HEK293 (cell line): ENCODE measurements at regions not wholly inside any gene's neighbourhood (a gene's known extent, or its start where the extent isn't known, plus 50 kb on each side); places are given as distances from the start of the nearest gene placed in this dataset.

Experiments used
- CTCF ChIA-PET: fragments of 350-600 bp; formaldehyde crosslinking; extraction: SDS; loops from one replicate; lab custom pipeline; 2021; ENCODE audit warnings: antibody characterized with exemption; lab: Yijun Ruan, JAX
- POLR2A ChIA-PET: fragments of 300-600 bp; formaldehyde crosslinking; extraction: SDS; loops from one replicate; lab custom pipeline; 2020; ENCODE audit warnings: antibody characterized with exemption, inconsistent platforms; lab: Yijun Ruan, JAX
- H3K27ac ChIP-seq: fragments of 200-500 bp; sonication (Bioruptor generic); 2 replicates; pipeline ENCODE4 v1.5.1; 2014; ENCODE audit warnings: low read depth, low read length, control low read depth, inconsistent platforms; ENCODE audit errors: extremely low read depth
- H3K36me3 ChIP-seq, 2 experiments: fragments of 200-500 bp in 1 of 2; sonication (Bioruptor generic) in 1 of 2; 1 replicate in 1 of 2; 2 replicates in 1 of 2; pipeline ENCODE4 v1.5.1; 2014 to 2017; ENCODE audit warnings: inconsistent platforms in 2 of 2, low read length in 2 of 2; ENCODE audit not compliant: control insufficient read depth in 2 of 2, insufficient read depth in 1 of 2
- H3K4me1 ChIP-seq: fragments of 200-500 bp; sonication (Bioruptor generic); 2 replicates; pipeline ENCODE4 v1.5.1; 2014; ENCODE audit warnings: mild to moderate bottlenecking, low read length, inconsistent platforms; ENCODE audit not compliant: control insufficient read depth, insufficient read depth
- H3K4me3 ChIP-seq: 2 replicates; pipeline ENCODE4 v1.5.1; 2011; ENCODE audit warnings: low read depth, mild to moderate bottlenecking, control low read depth, low read length, moderate library complexity
- H3K9me3 ChIP-seq: fragments of 200-500 bp; sonication (Bioruptor generic); 2 replicates; pipeline ENCODE4 v1.5.1; 2014; ENCODE audit warnings: low read depth, low read length, inconsistent platforms; ENCODE audit not compliant: control insufficient read depth, insufficient read depth
- HOXD13 ChIP-seq: sonication (generic); formaldehyde crosslinking; IDR thresholded peaks from 2 replicates; pipeline ENCODE4 v1.8.0; 2022; ENCODE audit warnings: missing genetic modification reagents, borderline replicate concordance
- OVOL3 ChIP-seq: fragments of 450-650 bp; formaldehyde crosslinking; IDR thresholded peaks from 2 replicates; pipeline ENCODE4 v1.5.1; 2016; ENCODE audit warnings: missing biosample characterization, missing genetic modification characterization
- SETDB1 ChIP-seq: IDR thresholded peaks from one replicate; pipeline ENCODE4 v1.6.1; 2017; ENCODE audit warnings: mild to moderate bottlenecking, low read length, moderate library complexity, mixed read lengths; ENCODE audit not compliant: insufficient read length
- ZBTB1 ChIP-seq: fragments of 450-650 bp; formaldehyde crosslinking; IDR thresholded peaks from 2 replicates; pipeline ENCODE4 v1.5.1; 2016; ENCODE audit warnings: missing biosample characterization, missing genetic modification characterization
- ZBTB21 ChIP-seq: fragments of 450-650 bp; formaldehyde crosslinking; IDR thresholded peaks from 2 replicates; pipeline ENCODE4 v1.5.1; 2017; ENCODE audit warnings: missing biosample characterization, missing genetic modification characterization
- ZBTB7A ChIP-seq: fragments of 450-650 bp; formaldehyde crosslinking; IDR thresholded peaks from 2 replicates; pipeline ENCODE4 v1.5.1; 2016; ENCODE audit warnings: low read depth, missing biosample characterization, missing genetic modification characterization
- ZFP37 ChIP-seq: fragments of 450-650 bp; formaldehyde crosslinking; IDR thresholded peaks from 2 replicates; pipeline ENCODE4 v1.5.1; 2016; ENCODE audit warnings: missing biosample characterization, missing genetic modification characterization
- ZNF248 ChIP-seq: fragments of 450-650 bp; formaldehyde crosslinking; IDR thresholded peaks from 2 replicates; pipeline ENCODE4 v1.5.1; 2017; ENCODE audit warnings: missing biosample characterization, missing genetic modification characterization
- ZNF302 ChIP-seq: fragments of 450-650 bp; formaldehyde crosslinking; IDR thresholded peaks from 2 replicates; pipeline ENCODE4 v1.5.1; 2016; ENCODE audit warnings: missing biosample characterization, missing genetic modification characterization, low read depth
- ZNF416 ChIP-seq: fragments of 450-650 bp; formaldehyde crosslinking; IDR thresholded peaks from 2 replicates; pipeline ENCODE4 v1.5.1; 2016; ENCODE audit warnings: missing biosample characterization, missing genetic modification characterization
- ZNF658 ChIP-seq: fragments of 450-650 bp; formaldehyde crosslinking; IDR thresholded peaks from 2 replicates; pipeline ENCODE4; 2016; ENCODE audit warnings: missing biosample characterization, missing genetic modification characterization
- ZNF677 ChIP-seq: fragments of 450-650 bp; IDR thresholded peaks from 2 replicates; pipeline ENCODE4 v1.5.0; 2018; ENCODE audit warnings: missing biosample characterization, mild to moderate bottlenecking, missing genetic modification characterization, moderate library complexity
- ZNF747 ChIP-seq: fragments of 450-650 bp; formaldehyde crosslinking; IDR thresholded peaks from 2 replicates; pipeline ENCODE4 v1.5.1; 2016; ENCODE audit warnings: missing biosample characterization, missing genetic modification characterization
- TF ChIP-seq, protein P1 (sequence below): fragments of 450-650 bp; formaldehyde crosslinking; conservative IDR thresholded peaks from 2 replicates; pipeline ENCODE4 v1.5.1; 2016; ENCODE audit warnings: low read depth, missing biosample characterization, missing genetic modification characterization
- TF ChIP-seq, protein P2 (sequence below): fragments of 450-650 bp; formaldehyde crosslinking; IDR thresholded peaks from 2 replicates; pipeline ENCODE4 v1.5.1; 2016; ENCODE audit warnings: missing biosample characterization, missing genetic modification characterization
- TF ChIP-seq, protein P3 (sequence below): fragments of 450-650 bp; formaldehyde crosslinking; IDR thresholded peaks from 2 replicates; pipeline ENCODE4 v1.5.1; 2016; ENCODE audit warnings: missing biosample characterization, missing genetic modification characterization
- TF ChIP-seq, protein P4 (sequence below): fragments of 450-650 bp; formaldehyde crosslinking; IDR thresholded peaks from 2 replicates; pipeline ENCODE4 v1.5.1; 2016; ENCODE audit warnings: missing biosample characterization, missing genetic modification characterization
- TF ChIP-seq, protein P5 (sequence below): fragments of 450-650 bp; formaldehyde crosslinking; IDR thresholded peaks from 2 replicates; pipeline ENCODE4 v1.5.1; 2016; ENCODE audit warnings: missing biosample characterization, missing genetic modification characterization
- TF ChIP-seq, protein P6 (sequence below): IDR thresholded peaks from 2 replicates; pipeline ENCODE4 v1.6.1; 2011; ENCODE audit warnings: mild to moderate bottlenecking, low read depth, low read length, borderline replicate concordance

DNA sequence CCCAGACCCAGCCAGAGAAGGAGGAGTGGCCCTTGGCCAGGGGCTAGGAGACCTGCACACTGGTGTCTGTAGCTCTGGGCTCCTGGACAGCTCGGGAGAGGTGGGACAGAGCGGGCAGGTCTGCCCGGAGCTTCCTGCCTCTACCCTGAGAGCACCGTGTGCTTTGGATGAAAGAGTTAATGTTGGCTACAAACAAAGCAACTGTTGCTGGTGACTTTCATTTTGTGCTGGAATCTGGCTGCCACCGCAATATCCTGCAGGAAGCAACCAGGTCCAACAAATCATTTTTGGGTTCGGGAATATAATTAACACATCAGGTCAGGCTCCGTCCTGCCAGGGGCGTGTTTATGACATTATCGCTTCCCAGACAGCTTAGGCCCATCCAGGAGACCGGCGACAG, 441.8 kb upstream of the MKI67 start (continued):
- TF ChIP-seq SETDB1, result no peak
- TF ChIP-seq, protein P1, sequence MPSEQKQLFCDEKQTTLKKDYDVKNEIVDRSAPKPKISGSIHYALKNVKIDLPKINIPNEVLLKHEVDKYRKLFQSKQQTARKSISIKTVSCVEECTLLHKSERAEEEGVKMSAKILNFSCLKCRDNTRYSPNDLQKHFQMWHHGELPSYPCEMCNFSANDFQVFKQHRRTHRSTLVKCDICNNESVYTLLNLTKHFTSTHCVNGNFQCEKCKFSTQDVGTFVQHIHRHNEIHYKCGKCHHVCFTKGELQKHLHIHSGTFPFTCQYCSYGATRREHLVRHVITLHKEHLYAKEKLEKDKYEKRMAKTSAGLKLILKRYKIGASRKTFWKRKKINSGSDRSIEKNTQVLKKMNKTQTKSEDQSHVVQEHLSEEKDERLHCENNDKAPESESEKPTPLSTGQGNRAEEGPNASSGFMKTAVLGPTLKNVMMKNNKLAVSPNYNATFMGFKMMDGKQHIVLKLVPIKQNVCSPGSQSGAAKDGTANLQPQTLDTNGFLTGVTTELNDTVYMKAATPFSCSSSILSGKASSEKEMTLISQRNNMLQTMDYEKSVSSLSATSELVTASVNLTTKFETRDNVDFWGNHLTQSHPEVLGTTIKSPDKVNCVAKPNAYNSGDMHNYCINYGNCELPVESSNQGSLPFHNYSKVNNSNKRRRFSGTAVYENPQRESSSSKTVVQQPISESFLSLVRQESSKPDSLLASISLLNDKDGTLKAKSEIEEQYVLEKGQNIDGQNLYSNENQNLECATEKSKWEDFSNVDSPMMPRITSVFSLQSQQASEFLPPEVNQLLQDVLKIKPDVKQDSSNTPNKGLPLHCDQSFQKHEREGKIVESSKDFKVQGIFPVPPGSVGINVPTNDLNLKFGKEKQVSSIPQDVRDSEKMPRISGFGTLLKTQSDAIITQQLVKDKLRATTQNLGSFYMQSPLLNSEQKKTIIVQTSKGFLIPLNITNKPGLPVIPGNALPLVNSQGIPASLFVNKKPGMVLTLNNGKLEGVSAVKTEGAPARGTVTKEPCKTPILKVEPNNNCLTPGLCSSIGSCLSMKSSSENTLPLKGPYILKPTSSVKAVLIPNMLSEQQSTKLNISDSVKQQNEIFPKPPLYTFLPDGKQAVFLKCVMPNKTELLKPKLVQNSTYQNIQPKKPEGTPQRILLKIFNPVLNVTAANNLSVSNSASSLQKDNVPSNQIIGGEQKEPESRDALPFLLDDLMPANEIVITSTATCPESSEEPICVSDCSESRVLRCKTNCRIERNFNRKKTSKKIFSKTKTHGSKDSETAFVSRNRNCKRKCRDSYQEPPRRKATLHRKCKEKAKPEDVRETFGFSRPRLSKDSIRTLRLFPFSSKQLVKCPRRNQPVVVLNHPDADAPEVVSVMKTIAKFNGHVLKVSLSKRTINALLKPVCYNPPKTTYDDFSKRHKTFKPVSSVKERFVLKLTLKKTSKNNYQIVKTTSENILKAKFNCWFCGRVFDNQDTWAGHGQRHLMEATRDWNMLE (tag by site-specific recombination), result no peak
- TF ChIP-seq, protein P2, sequence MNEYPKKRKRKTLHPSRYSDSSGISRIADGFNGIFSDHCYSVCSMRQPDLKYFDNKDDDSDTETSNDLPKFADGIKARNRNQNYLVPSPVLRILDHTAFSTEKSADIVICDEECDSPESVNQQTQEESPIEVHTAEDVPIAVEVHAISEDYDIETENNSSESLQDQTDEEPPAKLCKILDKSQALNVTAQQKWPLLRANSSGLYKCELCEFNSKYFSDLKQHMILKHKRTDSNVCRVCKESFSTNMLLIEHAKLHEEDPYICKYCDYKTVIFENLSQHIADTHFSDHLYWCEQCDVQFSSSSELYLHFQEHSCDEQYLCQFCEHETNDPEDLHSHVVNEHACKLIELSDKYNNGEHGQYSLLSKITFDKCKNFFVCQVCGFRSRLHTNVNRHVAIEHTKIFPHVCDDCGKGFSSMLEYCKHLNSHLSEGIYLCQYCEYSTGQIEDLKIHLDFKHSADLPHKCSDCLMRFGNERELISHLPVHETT (tag by site-specific recombination), result no peak
- TF ChIP-seq, all 188 proteins: peak for 0

DNA sequence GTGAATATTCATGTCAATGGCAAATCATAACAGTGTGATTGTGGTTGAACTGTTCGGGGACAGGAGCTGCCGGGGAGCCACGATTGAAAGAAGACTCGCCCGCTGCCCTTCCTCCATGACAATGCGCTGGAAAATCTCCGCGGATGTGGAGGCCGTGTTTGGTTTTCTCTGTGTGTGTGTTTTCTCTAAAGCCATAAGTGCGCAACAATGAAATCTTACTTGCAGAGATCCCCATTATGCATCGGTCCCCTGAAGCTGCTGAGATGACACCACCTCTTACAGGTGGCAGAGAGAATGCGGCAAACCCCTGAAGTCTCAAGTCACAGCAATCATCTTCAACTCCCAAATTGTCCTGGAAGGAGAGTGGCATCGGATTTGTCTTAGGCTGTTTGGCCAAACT, 442.3 kb upstream of the MKI67 start:
- ChIA-PET CTCF (no interaction called here), POLR2A (no interaction called here)
- no peaks in the 10 kb centered on the region for H3K9me3 ChIP-seq
- H3K27ac ChIP-seq, result no peak overlapping the region
- H3K4me3 ChIP-seq, result no peak overlapping the region
- no peaks in the 10 kb centered on the region for H3K4me1 ChIP-seq
- no peak for TF ChIP-seq ZBTB7A (tag by site-specific recombination)
- TF ChIP-seq, protein P3, sequence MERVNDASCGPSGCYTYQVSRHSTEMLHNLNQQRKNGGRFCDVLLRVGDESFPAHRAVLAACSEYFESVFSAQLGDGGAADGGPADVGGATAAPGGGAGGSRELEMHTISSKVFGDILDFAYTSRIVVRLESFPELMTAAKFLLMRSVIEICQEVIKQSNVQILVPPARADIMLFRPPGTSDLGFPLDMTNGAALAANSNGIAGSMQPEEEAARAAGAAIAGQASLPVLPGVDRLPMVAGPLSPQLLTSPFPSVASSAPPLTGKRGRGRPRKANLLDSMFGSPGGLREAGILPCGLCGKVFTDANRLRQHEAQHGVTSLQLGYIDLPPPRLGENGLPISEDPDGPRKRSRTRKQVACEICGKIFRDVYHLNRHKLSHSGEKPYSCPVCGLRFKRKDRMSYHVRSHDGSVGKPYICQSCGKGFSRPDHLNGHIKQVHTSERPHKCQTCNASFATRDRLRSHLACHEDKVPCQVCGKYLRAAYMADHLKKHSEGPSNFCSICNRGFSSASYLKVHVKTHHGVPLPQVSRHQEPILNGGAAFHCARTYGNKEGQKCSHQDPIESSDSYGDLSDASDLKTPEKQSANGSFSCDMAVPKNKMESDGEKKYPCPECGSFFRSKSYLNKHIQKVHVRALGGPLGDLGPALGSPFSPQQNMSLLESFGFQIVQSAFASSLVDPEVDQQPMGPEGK (tag by site-specific recombination), result no peak
- no peak for TF ChIP-seq ZFP37 (tag by site-specific recombination)
- TF ChIP-seq, all 188 proteins: peak for 0
- H3K36me3 ChIP-seq, result no peaks in the 10 kb centered on the region

DNA sequence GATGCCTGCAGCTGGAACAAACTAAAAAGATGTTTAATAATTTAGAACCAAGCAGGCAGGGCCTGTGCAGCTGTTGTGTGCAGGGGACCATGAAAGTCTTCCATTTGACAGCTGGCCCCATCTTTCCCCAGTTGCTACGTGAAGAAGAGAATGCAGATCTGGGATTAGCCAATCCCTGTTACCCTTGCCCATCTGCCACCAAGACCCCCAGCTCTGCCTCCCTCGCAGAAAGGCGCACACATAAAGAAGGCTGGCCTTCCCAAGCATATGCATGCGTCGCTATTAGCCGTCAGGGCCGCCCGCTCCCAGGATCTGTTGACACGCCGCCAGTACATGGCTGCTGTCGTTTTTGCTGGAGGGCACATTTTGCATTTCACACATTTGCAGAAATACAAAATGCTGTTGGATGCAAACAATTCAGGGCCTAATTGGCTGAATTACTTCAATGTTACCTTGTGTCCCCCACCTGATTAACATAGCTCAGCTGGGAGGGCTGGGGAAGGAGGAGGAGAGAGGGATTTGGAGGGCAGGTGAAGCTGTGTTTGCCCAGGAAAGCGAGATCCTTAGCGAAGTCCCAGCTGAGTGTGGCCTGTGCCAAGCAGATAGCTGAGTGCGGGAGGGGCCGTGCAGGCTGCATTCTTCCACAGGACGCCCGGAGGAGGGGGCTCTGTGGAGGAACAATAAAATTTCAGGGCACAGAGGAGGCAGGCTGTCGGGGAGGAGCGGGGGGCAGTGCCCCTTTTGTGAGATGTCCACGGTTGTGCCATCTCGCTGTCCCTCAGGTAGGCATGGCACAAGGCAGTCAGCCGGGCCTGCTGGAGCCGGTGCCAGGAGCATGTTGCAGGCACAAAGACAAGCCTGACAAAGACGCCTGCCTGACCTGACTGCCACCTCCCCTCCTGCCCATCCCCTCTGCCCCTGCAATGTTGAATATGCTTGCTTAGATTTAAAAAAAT, 443.0 kb upstream of the MKI67 start:
- H3K27ac ChIP-seq, result no peak overlapping the region
- H3K36me3 ChIP-seq, result no peaks in the 10 kb centered on the region
- CTCF ChIA-PET, result interaction anchor here (0.6 to 0.7 kb wide), 3 partner anchors 72 to 465 kb away, joined by 3 to 4 read pairs (median 3); no protein-coding TSS in a partner anchor
- H3K9me3 ChIP-seq, result no peaks in the 10 kb centered on the region
- no peaks in the 10 kb centered on the region for H3K4me1 ChIP-seq
- POLR2A ChIA-PET, result no interaction called here
- H3K4me3 ChIP-seq, result no peak overlapping the region
- TF ChIP-seq, protein P4, sequence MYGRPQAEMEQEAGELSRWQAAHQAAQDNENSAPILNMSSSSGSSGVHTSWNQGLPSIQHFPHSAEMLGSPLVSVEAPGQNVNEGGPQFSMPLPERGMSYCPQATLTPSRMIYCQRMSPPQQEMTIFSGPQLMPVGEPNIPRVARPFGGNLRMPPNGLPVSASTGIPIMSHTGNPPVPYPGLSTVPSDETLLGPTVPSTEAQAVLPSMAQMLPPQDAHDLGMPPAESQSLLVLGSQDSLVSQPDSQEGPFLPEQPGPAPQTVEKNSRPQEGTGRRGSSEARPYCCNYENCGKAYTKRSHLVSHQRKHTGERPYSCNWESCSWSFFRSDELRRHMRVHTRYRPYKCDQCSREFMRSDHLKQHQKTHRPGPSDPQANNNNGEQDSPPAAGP (tag by site-specific recombination), result no peak
- TF ChIP-seq, protein P5, sequence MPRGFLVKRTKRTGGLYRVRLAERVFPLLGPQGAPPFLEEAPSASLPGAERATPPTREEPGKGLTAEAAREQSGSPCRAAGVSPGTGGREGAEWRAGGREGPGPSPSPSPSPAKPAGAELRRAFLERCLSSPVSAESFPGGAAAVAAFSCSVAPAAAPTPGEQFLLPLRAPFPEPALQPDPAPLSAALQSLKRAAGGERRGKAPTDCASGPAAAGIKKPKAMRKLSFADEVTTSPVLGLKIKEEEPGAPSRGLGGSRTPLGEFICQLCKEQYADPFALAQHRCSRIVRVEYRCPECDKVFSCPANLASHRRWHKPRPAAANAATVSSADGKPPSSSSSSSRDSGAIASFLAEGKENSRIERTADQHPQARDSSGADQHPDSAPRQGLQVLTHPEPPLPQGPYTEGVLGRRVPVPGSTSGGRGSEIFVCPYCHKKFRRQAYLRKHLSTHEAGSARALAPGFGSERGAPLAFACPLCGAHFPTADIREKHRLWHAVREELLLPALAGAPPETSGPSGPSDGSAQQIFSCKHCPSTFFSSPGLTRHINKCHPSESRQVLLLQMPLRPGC (tag by site-specific recombination), result no peak
- TF ChIP-seq OVOL3 (tag by site-specific recombination) (no peak), ZNF248 (tag by site-specific recombination) (no peak), ZBTB21 (tag by site-specific recombination) (no peak), ZNF302 (no peak), ZNF416 (tag by site-specific recombination) (no peak), HOXD13 (no peak), ZBTB1 (tag by site-specific recombination) (no peak), ZNF658 (no peak), ZNF747 (tag by site-specific recombination) (no peak), ZNF677 (no peak)
- TF ChIP-seq, protein P6, sequence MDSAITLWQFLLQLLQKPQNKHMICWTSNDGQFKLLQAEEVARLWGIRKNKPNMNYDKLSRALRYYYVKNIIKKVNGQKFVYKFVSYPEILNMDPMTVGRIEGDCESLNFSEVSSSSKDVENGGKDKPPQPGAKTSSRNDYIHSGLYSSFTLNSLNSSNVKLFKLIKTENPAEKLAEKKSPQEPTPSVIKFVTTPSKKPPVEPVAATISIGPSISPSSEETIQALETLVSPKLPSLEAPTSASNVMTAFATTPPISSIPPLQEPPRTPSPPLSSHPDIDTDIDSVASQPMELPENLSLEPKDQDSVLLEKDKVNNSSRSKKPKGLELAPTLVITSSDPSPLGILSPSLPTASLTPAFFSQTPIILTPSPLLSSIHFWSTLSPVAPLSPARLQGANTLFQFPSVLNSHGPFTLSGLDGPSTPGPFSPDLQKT, result no peak
